Right cardiac atrium (tissue), 5 donors: ENCODE measurements at regions not wholly inside any gene's neighbourhood (a gene's known extent, or its start where the extent isn't known, plus 50 kb on each side); places are given as distances from the start of the nearest gene placed in this dataset.
"Not testable (repeated sequence)": the region's sequence is repeated elsewhere in the genome, so short reads cannot be mapped to it uniquely, and the experiment has no call there.

ENCODE experiments used
- ATAC-seq, 2 donors: fragments of 200-7000 bp; cut with Tn5 transposase; one replicate each; pipeline versions ENCODE4 v1.8.0 to v1.9.1; 2020; ENCODE audit warnings: moderate library complexity in 2 of 2, mild to moderate bottlenecking in 1 of 2
- DNase-seq, 3 donors: peaks; one replicate each; pipeline ENCODE4 v3.0.0-alpha.2; 2020
- H3K27ac ChIP-seq: one replicate; pipeline ENCODE4 v1.5.1; 2013; ENCODE audit warnings: mild to moderate bottlenecking, low read length, control low read depth, moderate library complexity
- H3K27me3 ChIP-seq: one replicate; pipeline ENCODE4 v1.6.1; 2013; ENCODE audit not compliant: control insufficient read depth, insufficient read depth
- H3K4me1 ChIP-seq: one replicate; pipeline ENCODE4 v1.6.1; 2013; ENCODE audit warnings: low read length; ENCODE audit not compliant: control insufficient read depth, insufficient read depth
- H3K4me3 ChIP-seq: one replicate; pipeline ENCODE4 v1.5.1; 2013; ENCODE audit warnings: low read length, control low read depth
- H3K9me3 ChIP-seq: one replicate; pipeline ENCODE4 v1.6.1; 2013; ENCODE audit warnings: low read length; ENCODE audit not compliant: control insufficient read depth
- WGBS: extraction: QIAGEN DNeasy Blood & Tissue Kit; methylation state at CpG from one replicate; pipeline ENCODE4 v1.1.7; 2013; 5-methylcytosine and 5-hydroxymethylcytosine counted together
- intact Hi-C, 4 donors: fragments of 100-400 bp; cut with DNase I; formaldehyde crosslinking; loops; one replicate each; pipeline versions ENCODE4 v1.11.0 to v1.14.0; 2022 to 2023
- donor health status: healthy with polysubstance abuse.
- donor health status: DM: no; HTN: yes; CAD: no.
- donor health status: DM: no; HTN: no; CAD: no.
- donor health status: DM: no; HTN: yes; CAD: no; lungs with severe emphysema.
- donor health status: DM: yes; HTN: yes; CAD: no.

- Histone ChIP-seq H3K27ac (no peak overlapping the region), H3K4me3 (no peak overlapping the region), H3K9me3 (no peaks in the 10 kb centered on the region), H3K27me3 (no peaks in the 10 kb centered on the region), H3K4me1 (no peaks in the 10 kb centered on the region)
- WGBS: 42% methylated on average over 3 of the region's 3 CpGs
- ATAC-seq: no peak
- no peak for DNase-seq
- intact Hi-C loops: loop anchor here in 1 of 4 donors (5.0 kb wide), 1 partner anchor 243 kb away; no protein-coding TSS in a partner anchor
Observed at GRCh38 chrX:94834226-94834625, 1160.2 kb downstream of the FAM133A start.

GRCh38 chrX:94850811-94851210 lies 1176.8 kb downstream of the FAM133A start:
- Histone ChIP-seq H3K9me3 (no peaks in the 10 kb centered on the region), H3K4me3 (no peak overlapping the region), H3K4me1 (no peaks in the 10 kb centered on the region), H3K27me3 (no peaks in the 10 kb centered on the region), H3K27ac (no peak overlapping the region)
- ATAC-seq: no peak
- intact Hi-C loops: no loop called here
- DNase-seq: no peak

GRCh38 chrX:94854251-94854650 lies 1180.2 kb downstream of the FAM133A start:
- 65% methylated on average over 1 of the region's 1 CpG for WGBS
- no peak for DNase-seq
- Histone ChIP-seq H3K27ac (no peak overlapping the region), H3K4me3 (no peak overlapping the region), H3K27me3 (no peaks in the 10 kb centered on the region), H3K4me1 (no peaks in the 10 kb centered on the region), H3K9me3 (no peaks in the 10 kb centered on the region)
- no peak for ATAC-seq
- intact Hi-C loops: no loop called here

- DNase-seq, ATAC-seq, H3K4me3 ChIP-seq, intact Hi-C loops, H3K27me3 ChIP-seq, H3K9me3 ChIP-seq, H3K27ac ChIP-seq, H3K4me1 ChIP-seq: not testable (repeated sequence)
- WGBS: 85% methylated on average over 18 of the region's 19 CpGs
Observed at GRCh38 chrX:94862470-94862869, 1188.5 kb downstream of the FAM133A start.

GRCh38 chrX:94871640-94872039 lies 1197.6 kb downstream of the FAM133A start:
- Histone ChIP-seq H3K4me3 (no peak overlapping the region), H3K4me1 (no peaks in the 10 kb centered on the region), H3K27me3 (no peaks in the 10 kb centered on the region), H3K9me3 (no peaks in the 10 kb centered on the region), H3K27ac (no peak overlapping the region)
- ATAC-seq (no peak), DNase-seq (no peak)
- 85% methylated on average over 9 of the region's 9 CpGs for WGBS
- intact Hi-C loops: no loop called here

GRCh38 chrX:94901849-94902248 lies 1227.8 kb downstream of the FAM133A start:
- 73% methylated on average over 4 of the region's 4 CpGs for WGBS
- Histone ChIP-seq H3K4me1 (no peaks in the 10 kb centered on the region), H3K27ac (no peak overlapping the region), H3K27me3 (no peaks in the 10 kb centered on the region), H3K4me3 (no peak overlapping the region), H3K9me3 (no peaks in the 10 kb centered on the region)
- intact Hi-C loops: no loop called here
- ATAC-seq (no peak), DNase-seq (no peak)

- no peak for ATAC-seq
- Histone ChIP-seq H3K4me3 (no peak overlapping the region), H3K9me3 (no peaks in the 10 kb centered on the region), H3K27ac (no peak overlapping the region), H3K4me1 (no peaks in the 10 kb centered on the region), H3K27me3 (no peaks in the 10 kb centered on the region)
- 58% methylated on average over 7 of the region's 7 CpGs for WGBS
- no peak for DNase-seq
- intact Hi-C loops: no loop called here
Observed at GRCh38 chrX:94908171-94908570, 1234.2 kb downstream of the FAM133A start.

- Histone ChIP-seq H3K9me3 (no peaks in the 10 kb centered on the region), H3K4me3 (no peak overlapping the region), H3K27ac (no peak overlapping the region), H3K27me3 (no peaks in the 10 kb centered on the region), H3K4me1 (no peaks in the 10 kb centered on the region)
- WGBS: 72% methylated on average over 7 of the region's 7 CpGs
- ATAC-seq (no peak), DNase-seq (no peak)
- intact Hi-C loops: no loop called here
Observed at GRCh38 chrX:94908648-94909047, 1234.6 kb downstream of the FAM133A start.

GRCh38 chrX:94914235-94914634 lies 1240.2 kb downstream of the FAM133A start:
- DNase-seq (no peak), ATAC-seq (no peak)
- Histone ChIP-seq H3K4me1 (no peaks in the 10 kb centered on the region), H3K4me3 (no peak overlapping the region), H3K9me3 (no peaks in the 10 kb centered on the region), H3K27me3 (no peaks in the 10 kb centered on the region), H3K27ac (no peak overlapping the region)
- 50% methylated on average over 1 of the region's 1 CpG for whole genome bisulfite sequencing
- intact Hi-C loops: no loop called here

GRCh38 chrX:94932278-94932965 lies 1258.4 kb downstream of the FAM133A start:
- ATAC-seq: peak in 1 of 2 donors; percentile 51
- Histone ChIP-seq H3K4me3 (no peak overlapping the region), H3K9me3 (no peaks in the 10 kb centered on the region), H3K27ac (peak overlapping the region; percentile 72), H3K27me3 (no peaks in the 10 kb centered on the region), H3K4me1 (peaks cover 2% of the 10 kb centered on the region)
- intact Hi-C loops: no loop called here
- WGBS: 53% methylated on average over 3 of the region's 3 CpGs
- no peak for DNase-seq

- ATAC-seq (no peak), DNase-seq (no peak)
- H3K27me3 ChIP-seq: no peaks in the 10 kb centered on the region
- no peaks in the 10 kb centered on the region for H3K9me3 ChIP-seq
- H3K4me1 ChIP-seq: peaks cover 2% of the 10 kb centered on the region
- no peak overlapping the region for H3K27ac ChIP-seq
- WGBS: 86% methylated on average over 1 of the region's 1 CpG
- no peak overlapping the region for H3K4me3 ChIP-seq
- intact Hi-C loops: no loop called here
Observed at GRCh38 chrX:94936722-94937121, 1262.7 kb downstream of the FAM133A start.

- no peaks in the 10 kb centered on the region for H3K4me1 ChIP-seq
- H3K9me3 ChIP-seq: no peaks in the 10 kb centered on the region
- intact Hi-C loops: no loop called here
- 66% methylated on average over 2 of the region's 2 CpGs for WGBS
- no peak overlapping the region for H3K4me3 ChIP-seq
- ATAC-seq (no peak), DNase-seq (no peak)
- no peak overlapping the region for H3K27ac ChIP-seq
- H3K27me3 ChIP-seq: no peaks in the 10 kb centered on the region
Observed at GRCh38 chrX:94937491-94937890, 1263.5 kb downstream of the FAM133A start.
